ENCODE measurements at regions not wholly inside any gene's neighbourhood (a gene's known extent, or its start where the extent isn't known, plus 50 kb on each side); places are given as distances from the start of the nearest gene placed in this dataset.

DNA sequence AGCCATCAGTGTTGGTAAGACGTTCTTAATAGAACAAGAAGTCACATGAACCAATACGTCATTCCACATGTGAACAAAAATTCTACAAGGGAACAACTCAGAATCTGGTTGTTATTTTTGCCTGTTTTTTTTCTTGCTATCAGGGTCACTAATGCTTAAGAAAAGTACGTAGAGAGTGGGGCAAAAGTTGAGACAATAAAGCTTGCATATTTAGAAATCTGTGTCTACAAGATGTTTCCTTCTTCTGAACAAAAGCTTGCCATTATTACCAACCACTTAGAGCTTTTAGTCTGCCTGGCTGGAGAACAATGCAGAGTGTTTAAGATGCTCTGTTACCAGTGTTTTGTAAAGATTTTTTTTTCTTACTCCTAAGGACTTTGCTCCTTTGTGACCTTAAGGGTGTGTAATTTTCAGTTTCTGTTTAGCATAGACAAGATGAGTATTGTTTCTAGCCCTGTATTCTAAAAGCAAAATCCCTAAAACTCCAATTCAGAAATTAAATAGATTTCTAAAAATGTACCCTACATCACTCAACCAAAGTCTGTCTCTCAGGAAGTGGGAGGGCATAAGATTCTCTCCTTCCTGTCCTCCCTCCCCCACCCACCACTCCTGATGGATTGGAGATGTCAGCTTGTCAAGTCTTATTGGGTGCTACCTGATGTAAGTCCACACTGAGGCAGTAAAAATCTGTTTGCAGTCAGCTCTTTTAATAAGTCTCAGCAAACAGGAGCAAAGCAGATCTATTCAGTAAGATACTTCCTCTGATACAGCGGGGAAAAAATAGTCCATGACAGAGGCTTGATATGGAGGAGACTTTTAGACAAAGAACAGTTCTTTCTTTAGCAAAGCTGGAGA lies 267.6 kb downstream of the GRIN2B start (continued):
- TF ChIP-seq, protein P1, sequence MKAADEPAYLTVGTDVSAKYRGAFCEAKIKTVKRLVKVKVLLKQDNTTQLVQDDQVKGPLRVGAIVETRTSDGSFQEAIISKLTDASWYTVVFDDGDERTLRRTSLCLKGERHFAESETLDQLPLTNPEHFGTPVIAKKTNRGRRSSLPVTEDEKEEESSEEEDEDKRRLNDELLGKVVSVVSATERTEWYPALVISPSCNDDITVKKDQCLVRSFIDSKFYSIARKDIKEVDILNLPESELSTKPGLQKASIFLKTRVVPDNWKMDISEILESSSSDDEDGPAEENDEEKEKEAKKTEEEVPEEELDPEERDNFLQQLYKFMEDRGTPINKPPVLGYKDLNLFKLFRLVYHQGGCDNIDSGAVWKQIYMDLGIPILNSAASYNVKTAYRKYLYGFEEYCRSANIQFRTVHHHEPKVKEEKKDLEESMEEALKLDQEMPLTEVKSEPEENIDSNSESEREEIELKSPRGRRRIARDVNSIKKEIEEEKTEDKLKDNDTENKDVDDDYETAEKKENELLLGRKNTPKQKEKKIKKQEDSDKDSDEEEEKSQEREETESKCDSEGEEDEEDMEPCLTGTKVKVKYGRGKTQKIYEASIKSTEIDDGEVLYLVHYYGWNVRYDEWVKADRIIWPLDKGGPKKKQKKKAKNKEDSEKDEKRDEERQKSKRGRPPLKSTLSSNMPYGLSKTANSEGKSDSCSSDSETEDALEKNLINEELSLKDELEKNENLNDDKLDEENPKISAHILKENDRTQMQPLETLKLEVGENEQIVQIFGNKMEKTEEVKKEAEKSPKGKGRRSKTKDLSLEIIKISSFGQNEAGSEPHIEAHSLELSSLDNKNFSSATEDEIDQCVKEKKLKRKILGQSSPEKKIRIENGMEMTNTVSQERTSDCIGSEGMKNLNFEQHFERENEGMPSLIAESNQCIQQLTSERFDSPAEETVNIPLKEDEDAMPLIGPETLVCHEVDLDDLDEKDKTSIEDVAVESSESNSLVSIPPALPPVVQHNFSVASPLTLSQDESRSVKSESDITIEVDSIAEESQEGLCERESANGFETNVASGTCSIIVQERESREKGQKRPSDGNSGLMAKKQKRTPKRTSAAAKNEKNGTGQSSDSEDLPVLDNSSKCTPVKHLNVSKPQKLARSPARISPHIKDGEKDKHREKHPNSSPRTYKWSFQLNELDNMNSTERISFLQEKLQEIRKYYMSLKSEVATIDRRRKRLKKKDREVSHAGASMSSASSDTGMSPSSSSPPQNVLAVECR (CRISPR knock-in tag; IDR thresholded peaks at IDR 0.05; ENCODE audit: borderline replicate concordance), result no peak
- TF ChIP-seq DPF2 (CRISPR knock-in tag; IDR thresholded peaks at IDR 0.05; ENCODE audit: borderline replicate concordance, low read depth) (no peak), ZNF660 (CRISPR knock-in tag; IDR thresholded peaks at IDR 0.05; ENCODE audit: borderline replicate concordance, low read depth) (no peak), TCF7 (IDR thresholded peaks at IDR 0.05; ENCODE audit: low read depth) (no peak), FOXA1 (IDR thresholded peaks at IDR 0.05) (no peak), FOXA1 (CRISPR knock-in tag; IDR thresholded peaks at IDR 0.05) (no peak)
- TF ChIP-seq, protein P2, sequence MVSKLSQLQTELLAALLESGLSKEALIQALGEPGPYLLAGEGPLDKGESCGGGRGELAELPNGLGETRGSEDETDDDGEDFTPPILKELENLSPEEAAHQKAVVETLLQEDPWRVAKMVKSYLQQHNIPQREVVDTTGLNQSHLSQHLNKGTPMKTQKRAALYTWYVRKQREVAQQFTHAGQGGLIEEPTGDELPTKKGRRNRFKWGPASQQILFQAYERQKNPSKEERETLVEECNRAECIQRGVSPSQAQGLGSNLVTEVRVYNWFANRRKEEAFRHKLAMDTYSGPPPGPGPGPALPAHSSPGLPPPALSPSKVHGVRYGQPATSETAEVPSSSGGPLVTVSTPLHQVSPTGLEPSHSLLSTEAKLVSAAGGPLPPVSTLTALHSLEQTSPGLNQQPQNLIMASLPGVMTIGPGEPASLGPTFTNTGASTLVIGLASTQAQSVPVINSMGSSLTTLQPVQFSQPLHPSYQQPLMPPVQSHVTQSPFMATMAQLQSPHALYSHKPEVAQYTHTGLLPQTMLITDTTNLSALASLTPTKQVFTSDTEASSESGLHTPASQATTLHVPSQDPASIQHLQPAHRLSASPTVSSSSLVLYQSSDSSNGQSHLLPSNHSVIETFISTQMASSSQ (IDR thresholded peaks at IDR 0.05; ENCODE audit: low read depth), result no peak
- TF ChIP-seq, protein P2 (CRISPR knock-in tag; IDR thresholded peaks at IDR 0.05; ENCODE audit: borderline replicate concordance), result no peak
- TF ChIP-seq, protein P3, sequence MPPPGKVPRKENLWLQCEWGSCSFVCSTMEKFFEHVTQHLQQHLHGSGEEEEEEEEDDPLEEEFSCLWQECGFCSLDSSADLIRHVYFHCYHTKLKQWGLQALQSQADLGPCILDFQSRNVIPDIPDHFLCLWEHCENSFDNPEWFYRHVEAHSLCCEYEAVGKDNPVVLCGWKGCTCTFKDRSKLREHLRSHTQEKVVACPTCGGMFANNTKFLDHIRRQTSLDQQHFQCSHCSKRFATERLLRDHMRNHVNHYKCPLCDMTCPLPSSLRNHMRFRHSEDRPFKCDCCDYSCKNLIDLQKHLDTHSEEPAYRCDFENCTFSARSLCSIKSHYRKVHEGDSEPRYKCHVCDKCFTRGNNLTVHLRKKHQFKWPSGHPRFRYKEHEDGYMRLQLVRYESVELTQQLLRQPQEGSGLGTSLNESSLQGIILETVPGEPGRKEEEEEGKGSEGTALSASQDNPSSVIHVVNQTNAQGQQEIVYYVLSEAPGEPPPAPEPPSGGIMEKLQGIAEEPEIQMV (CRISPR knock-in tag; IDR thresholded peaks at IDR 0.05; ENCODE audit: low read depth), result no peak
- TF ChIP-seq, protein P4, sequence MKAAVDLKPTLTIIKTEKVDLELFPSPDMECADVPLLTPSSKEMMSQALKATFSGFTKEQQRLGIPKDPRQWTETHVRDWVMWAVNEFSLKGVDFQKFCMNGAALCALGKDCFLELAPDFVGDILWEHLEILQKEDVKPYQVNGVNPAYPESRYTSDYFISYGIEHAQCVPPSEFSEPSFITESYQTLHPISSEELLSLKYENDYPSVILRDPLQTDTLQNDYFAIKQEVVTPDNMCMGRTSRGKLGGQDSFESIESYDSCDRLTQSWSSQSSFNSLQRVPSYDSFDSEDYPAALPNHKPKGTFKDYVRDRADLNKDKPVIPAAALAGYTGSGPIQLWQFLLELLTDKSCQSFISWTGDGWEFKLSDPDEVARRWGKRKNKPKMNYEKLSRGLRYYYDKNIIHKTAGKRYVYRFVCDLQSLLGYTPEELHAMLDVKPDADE (CRISPR knock-in tag; IDR thresholded peaks at IDR 0.05), result no peak

Measured in HepG2 (cell line).